22Rv1 (cell line): ENCODE measurements at regions not wholly inside any gene's neighbourhood (a gene's known extent, or its start where the extent isn't known, plus 50 kb on each side); places are given as distances from the start of the nearest gene placed in this dataset.

Experiments used
- ZFX ChIP-seq: fragments of 450-650 bp; IDR thresholded peaks from 2 replicates; pipeline ENCODE4 v1.6.1; 2017; ENCODE audit warnings: antibody characterized with exemption, borderline replicate concordance
- TF ChIP-seq, protein P1 (sequence below): fragments of 450-650 bp; IDR thresholded peaks from 2 replicates; pipeline ENCODE4 v1.5.1; 2017; ENCODE audit warnings: mild to moderate bottlenecking

DNA sequence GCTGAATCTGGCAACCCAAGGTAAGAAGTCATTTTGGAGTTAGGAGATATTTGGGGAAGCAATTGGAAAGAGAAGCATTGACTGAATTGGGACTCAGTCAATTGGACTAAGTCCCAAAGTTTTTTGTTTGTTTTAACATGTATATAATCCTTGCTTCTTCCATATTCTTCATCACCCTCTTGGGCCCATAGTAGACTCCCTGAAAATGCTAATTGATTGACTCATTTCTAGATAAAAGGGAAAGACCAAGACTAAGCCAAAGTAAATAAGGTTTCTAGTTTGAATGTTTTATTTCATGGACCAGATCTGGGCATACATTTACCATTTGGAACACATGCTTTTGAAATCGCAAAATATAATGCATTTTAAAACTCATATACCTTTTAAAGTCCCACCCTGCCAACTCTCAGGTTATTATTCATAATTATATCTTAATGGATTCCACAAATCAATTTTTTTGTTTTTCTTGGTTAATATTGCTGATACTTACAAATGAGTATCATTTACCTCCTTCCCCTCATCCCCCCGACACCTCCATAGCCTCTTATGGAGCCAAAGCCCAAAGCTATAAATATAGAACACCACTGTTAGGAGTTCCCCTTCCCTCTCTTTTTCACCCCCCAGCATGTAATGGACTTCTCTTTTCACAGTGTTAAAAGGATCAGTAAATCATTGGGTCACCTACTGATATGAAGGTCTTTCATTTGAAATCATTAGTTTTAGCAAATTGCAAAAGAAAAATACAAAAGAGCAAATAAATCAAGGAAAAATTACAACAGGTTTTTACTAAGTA, 674.0 kb upstream of the SOX9 start:
- no peak for TF ChIP-seq ZFX
- TF ChIP-seq, protein P1, sequence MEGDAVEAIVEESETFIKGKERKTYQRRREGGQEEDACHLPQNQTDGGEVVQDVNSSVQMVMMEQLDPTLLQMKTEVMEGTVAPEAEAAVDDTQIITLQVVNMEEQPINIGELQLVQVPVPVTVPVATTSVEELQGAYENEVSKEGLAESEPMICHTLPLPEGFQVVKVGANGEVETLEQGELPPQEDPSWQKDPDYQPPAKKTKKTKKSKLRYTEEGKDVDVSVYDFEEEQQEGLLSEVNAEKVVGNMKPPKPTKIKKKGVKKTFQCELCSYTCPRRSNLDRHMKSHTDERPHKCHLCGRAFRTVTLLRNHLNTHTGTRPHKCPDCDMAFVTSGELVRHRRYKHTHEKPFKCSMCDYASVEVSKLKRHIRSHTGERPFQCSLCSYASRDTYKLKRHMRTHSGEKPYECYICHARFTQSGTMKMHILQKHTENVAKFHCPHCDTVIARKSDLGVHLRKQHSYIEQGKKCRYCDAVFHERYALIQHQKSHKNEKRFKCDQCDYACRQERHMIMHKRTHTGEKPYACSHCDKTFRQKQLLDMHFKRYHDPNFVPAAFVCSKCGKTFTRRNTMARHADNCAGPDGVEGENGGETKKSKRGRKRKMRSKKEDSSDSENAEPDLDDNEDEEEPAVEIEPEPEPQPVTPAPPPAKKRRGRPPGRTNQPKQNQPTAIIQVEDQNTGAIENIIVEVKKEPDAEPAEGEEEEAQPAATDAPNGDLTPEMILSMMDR = no peak
